ENCODE measurements at regions not wholly inside any gene's neighbourhood (a gene's known extent, or its start where the extent isn't known, plus 50 kb on each side); places are given as distances from the start of the nearest gene placed in this dataset.

GRCh38 chr16:35342012-35342411, 1882.6 kb downstream of the TP53TG3F start:
- TF ChIP-seq, protein P1, sequence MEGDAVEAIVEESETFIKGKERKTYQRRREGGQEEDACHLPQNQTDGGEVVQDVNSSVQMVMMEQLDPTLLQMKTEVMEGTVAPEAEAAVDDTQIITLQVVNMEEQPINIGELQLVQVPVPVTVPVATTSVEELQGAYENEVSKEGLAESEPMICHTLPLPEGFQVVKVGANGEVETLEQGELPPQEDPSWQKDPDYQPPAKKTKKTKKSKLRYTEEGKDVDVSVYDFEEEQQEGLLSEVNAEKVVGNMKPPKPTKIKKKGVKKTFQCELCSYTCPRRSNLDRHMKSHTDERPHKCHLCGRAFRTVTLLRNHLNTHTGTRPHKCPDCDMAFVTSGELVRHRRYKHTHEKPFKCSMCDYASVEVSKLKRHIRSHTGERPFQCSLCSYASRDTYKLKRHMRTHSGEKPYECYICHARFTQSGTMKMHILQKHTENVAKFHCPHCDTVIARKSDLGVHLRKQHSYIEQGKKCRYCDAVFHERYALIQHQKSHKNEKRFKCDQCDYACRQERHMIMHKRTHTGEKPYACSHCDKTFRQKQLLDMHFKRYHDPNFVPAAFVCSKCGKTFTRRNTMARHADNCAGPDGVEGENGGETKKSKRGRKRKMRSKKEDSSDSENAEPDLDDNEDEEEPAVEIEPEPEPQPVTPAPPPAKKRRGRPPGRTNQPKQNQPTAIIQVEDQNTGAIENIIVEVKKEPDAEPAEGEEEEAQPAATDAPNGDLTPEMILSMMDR (conservative IDR thresholded peaks at IDR 0.05; ENCODE audit: low read depth, low read length), result no peak
- TF ChIP-seq EZH2 (IDR thresholded peaks at IDR 0.05; ENCODE audit: borderline replicate concordance, low read depth, low read length, poor library complexity, severe bottlenecking), result no peak
- intact Hi-C loops (cut with micrococcal nuclease; ENCODE audit: unreplicated experiment), result no loop called here
- ChIA-PET CTCF (no interaction called here), POLR2A (ENCODE audit: low non-redundant PET) (no interaction called here)
- H3K36me3 ChIP-seq (ENCODE audit: insufficient read depth, low read length, poor library complexity, severe bottlenecking), result no peaks in the 10 kb centered on the region
- no peaks in the 10 kb centered on the region for H3K4me1 ChIP-seq (ENCODE audit: insufficient read depth, low read length, poor library complexity, severe bottlenecking)
- no peak overlapping the region for H3K4me3 ChIP-seq (ENCODE audit: low read depth, low read length, poor library complexity, severe bottlenecking)
- H3K27me3 ChIP-seq (replicated peaks; ENCODE audit: insufficient read depth, low read depth, low read length, poor library complexity), result no peaks in the 10 kb centered on the region
- no peak overlapping the region for H3K27ac ChIP-seq (ENCODE audit: low read depth, low read length, poor library complexity, severe bottlenecking)
- DNase-seq (ENCODE audit: low spot score), result no peak
- peaks cover 50% of the 10 kb centered on the region for H3K9me3 ChIP-seq (ENCODE audit: low read depth, low read length, poor library complexity, severe bottlenecking)
- no TSS peak for BruUV-seq (replicated peaks)

- peaks cover 52% of the 10 kb centered on the region for H3K9me3 ChIP-seq (ENCODE audit: low read depth, low read length, poor library complexity, severe bottlenecking)
Measured at GRCh38 chr16:35344012-35344762, 1884.8 kb downstream of the TP53TG3F start.

GRCh38 chr16:35352431-35352830, 1893.0 kb downstream of the TP53TG3F start:
- intact Hi-C loops (cut with micrococcal nuclease; ENCODE audit: unreplicated experiment), result no loop called here
- no peaks in the 10 kb centered on the region for H3K27me3 ChIP-seq (replicated peaks; ENCODE audit: insufficient read depth, low read depth, low read length, poor library complexity)
- H3K4me3 ChIP-seq (ENCODE audit: low read depth, low read length, poor library complexity, severe bottlenecking), result no peak overlapping the region
- H3K4me1 ChIP-seq (ENCODE audit: insufficient read depth, low read length, poor library complexity, severe bottlenecking), result no peaks in the 10 kb centered on the region
- no peak overlapping the region for H3K27ac ChIP-seq (ENCODE audit: low read depth, low read length, poor library complexity, severe bottlenecking)
- POLR2A ChIA-PET (ENCODE audit: low non-redundant PET), result no interaction called here
- CTCF ChIA-PET, result no interaction called here
- TF ChIP-seq EZH2 (IDR thresholded peaks at IDR 0.05; ENCODE audit: borderline replicate concordance, low read depth, low read length, poor library complexity, severe bottlenecking), result no peak
- TF ChIP-seq, protein P1 (conservative IDR thresholded peaks at IDR 0.05; ENCODE audit: low read depth, low read length), result no peak
- DNase-seq (ENCODE audit: low spot score), result no peak
- peaks cover 35% of the 10 kb centered on the region for H3K9me3 ChIP-seq (ENCODE audit: low read depth, low read length, poor library complexity, severe bottlenecking)
- BruUV-seq (replicated peaks), result no TSS peak
- H3K36me3 ChIP-seq (ENCODE audit: insufficient read depth, low read length, poor library complexity, severe bottlenecking), result no peaks in the 10 kb centered on the region

More at GRCh38 chr16:35344012-35344762, 1884.8 kb downstream of the TP53TG3F start:
- intact Hi-C loops (cut with micrococcal nuclease; ENCODE audit: unreplicated experiment), result no loop called here
- DNase-seq (ENCODE audit: low spot score), result no peak
- Histone ChIP-seq H3K4me1 (ENCODE audit: insufficient read depth, low read length, poor library complexity, severe bottlenecking) (no peaks in the 10 kb centered on the region), H3K4me3 (ENCODE audit: low read depth, low read length, poor library complexity, severe bottlenecking) (no peak overlapping the region), H3K27me3 (replicated peaks; ENCODE audit: insufficient read depth, low read depth, low read length, poor library complexity) (no peaks in the 10 kb centered on the region), H3K27ac (ENCODE audit: low read depth, low read length, poor library complexity, severe bottlenecking) (no peak overlapping the region), H3K36me3 (ENCODE audit: insufficient read depth, low read length, poor library complexity, severe bottlenecking) (no peaks in the 10 kb centered on the region)
- ChIA-PET CTCF (no interaction called here), POLR2A (ENCODE audit: low non-redundant PET) (no interaction called here)
- BruUV-seq (replicated peaks), result no TSS peak
- TF ChIP-seq, protein P1 (conservative IDR thresholded peaks at IDR 0.05; ENCODE audit: low read depth, low read length), result no peak
- no peak for TF ChIP-seq EZH2 (IDR thresholded peaks at IDR 0.05; ENCODE audit: borderline replicate concordance, low read depth, low read length, poor library complexity, severe bottlenecking)
